LNCaP clone FGC (cell line): ENCODE measurements at regions not wholly inside any gene's neighbourhood (a gene's known extent, or its start where the extent isn't known, plus 50 kb on each side); places are given as distances from the start of the nearest gene placed in this dataset.

ENCODE experiments used
- DNase-seq: peaks from one replicate; pipeline ENCODE4 v3.0.0-alpha.2; 2011; ENCODE audit warnings: low read depth
- H3K4me3 ChIP-seq: 2 replicates; pipeline ENCODE4 v1.5.1; 2011; ENCODE audit warnings: mild to moderate bottlenecking, low read depth, low read length, control low read depth
- CTCF ChIP-seq: IDR thresholded peaks from 2 replicates; pipeline ENCODE4 v1.5.1; 2012; ENCODE audit warnings: mild to moderate bottlenecking; ENCODE audit not compliant: control insufficient read depth, insufficient read depth; ENCODE audit errors: extremely low read depth

DNA sequence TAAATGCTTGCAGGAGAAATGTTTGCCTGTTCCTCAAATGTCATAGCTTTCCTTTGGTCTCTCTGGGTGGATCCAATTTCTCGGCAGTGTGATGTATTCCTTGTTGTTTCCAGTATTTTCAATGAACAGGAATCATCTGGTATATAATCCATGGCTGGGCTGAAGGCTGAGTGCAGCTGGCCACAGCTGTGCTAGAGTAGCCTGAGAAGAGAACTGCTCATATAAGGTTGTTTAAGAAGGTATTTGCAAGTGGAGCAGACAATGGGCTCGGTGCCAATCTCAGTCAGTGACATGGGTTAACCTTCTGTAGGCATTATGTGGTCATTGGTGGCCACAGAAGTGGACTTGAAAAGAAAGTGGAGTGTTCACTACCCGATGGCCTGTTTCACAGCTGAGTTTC lies 390.3 kb downstream of the SPRY1 start:
- H3K4me3 ChIP-seq, result no peak overlapping the region
- TF ChIP-seq CTCF, result no peak

DNA sequence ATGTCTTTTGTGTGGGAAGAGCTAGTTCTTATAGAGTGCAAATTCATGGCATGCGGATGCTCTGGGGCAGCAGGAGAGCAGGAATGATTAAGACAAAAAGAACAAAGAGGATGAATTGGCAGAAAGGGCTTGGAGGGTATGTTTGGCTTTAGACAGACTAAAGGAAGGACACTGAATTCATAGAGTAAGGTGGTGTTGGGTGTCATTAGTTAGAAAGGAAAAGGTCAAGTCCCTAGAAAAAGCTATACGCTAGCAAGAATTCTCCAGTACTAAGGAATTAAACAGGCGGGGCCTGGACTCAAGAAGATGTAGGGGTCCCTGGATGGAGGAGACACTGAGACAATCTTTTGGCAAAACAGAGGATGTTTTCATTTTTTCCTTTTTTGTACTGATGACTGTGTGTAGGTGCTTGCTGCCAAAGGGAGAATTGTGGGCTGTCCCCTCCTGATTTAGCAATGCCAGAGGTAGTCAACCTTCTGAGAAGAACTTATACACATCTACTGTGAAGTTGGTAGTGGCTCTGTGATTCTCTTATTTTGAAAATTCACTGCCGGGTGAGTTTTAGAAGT lies 391.0 kb downstream of the SPRY1 start:
- no peak for TF ChIP-seq CTCF
- no peak overlapping the region for H3K4me3 ChIP-seq
- DNase-seq, result no peak

More for the DNA sequence above, 390.3 kb downstream of the SPRY1 start:
- no peak for DNase-seq

GRCh38 chr4:123788577-123788976 lies 392.0 kb downstream of the SPRY1 start:
- no peak for TF ChIP-seq CTCF
- no peak overlapping the region for H3K4me3 ChIP-seq
- DNase-seq, result no peak

DNA sequence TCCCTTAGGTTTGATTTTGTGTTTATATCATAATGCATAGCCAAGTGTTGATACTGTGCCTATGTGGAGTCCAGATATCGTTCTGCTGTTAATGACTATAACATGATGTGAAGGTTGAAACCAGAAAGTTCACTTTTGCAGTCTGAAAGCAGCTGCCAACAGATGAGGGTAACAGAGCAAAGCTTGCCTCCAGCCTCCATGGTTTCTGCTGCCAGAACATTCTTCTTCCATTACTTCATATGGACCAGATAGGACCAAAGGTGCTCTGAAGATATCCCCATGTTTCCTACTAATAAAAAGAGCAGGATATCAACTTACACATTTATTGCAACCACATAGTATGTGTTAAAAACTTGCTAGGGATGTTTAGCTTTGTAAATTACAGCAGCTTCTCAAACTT lies 394.1 kb downstream of the SPRY1 start:
- TF ChIP-seq CTCF, result no peak
- no peak for DNase-seq
- no peak overlapping the region for H3K4me3 ChIP-seq

GRCh38 chr4:123802082-123802645 lies 405.6 kb downstream of the SPRY1 start:
- H3K4me3 ChIP-seq, result no peak overlapping the region
- no peak for TF ChIP-seq CTCF
- no peak for DNase-seq

- H3K4me3 ChIP-seq, result no peak overlapping the region
- TF ChIP-seq CTCF, result no peak
- no peak for DNase-seq
Measured at GRCh38 chr4:123802933-123803332, 406.3 kb downstream of the SPRY1 start.

DNA sequence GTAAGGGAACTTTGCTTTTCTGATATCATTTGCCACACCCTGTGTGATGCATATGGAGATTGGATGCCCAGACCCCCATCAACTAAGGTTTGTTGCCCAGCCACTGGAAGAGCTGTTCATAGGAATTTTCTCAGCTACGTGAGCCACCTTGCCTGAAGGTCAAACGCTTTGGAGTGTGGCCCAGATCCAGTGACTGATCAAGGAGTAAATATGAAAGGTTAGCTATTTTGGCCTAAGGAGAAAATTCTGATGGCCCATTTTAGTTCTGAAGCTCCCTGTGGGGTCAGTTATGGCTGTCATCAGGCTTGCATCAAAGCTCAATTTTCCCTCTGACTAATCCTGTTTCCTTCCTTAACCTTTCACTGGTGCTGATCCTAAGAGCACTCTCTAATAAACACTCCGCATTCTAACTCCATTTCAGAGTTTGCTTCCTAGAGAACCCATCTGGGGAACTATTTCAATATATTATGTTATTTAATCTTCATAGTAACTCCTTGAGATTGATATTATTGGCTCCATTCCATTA lies 407.7 kb downstream of the SPRY1 start:
- no peak for TF ChIP-seq CTCF
- DNase-seq, result no peak
- no peak overlapping the region for H3K4me3 ChIP-seq
